Astrocyte (in vitro differentiated cells and primary cell): ENCODE measurements at regions not wholly inside any gene's neighbourhood (a gene's known extent, or its start where the extent isn't known, plus 50 kb on each side); places are given as distances from the start of the nearest gene placed in this dataset.

Experiments used
- DNase-seq: peaks from one replicate; pipeline ENCODE4 v3.0.0-alpha.2; 2010; ENCODE audit warnings: low read depth
- FAIRE-seq: peaks from 2 replicates; lab custom pipeline; 2011; peaks lifted over from hg19 to GRCh38; lab: Jason Lieb, UNC
- H2AFZ ChIP-seq: 2 replicates; pipeline ENCODE4 v1.6.0; 2012; ENCODE audit warnings: low read depth, low read length, inconsistent platforms
- H3K27ac ChIP-seq: 2 replicates; pipeline ENCODE4 v1.5.1; 2011; ENCODE audit warnings: low read depth, low read length, inconsistent platforms
- H3K27me3 ChIP-seq: 2 replicates; pipeline ENCODE4 v1.6.0; 2011; ENCODE audit warnings: low read length, inconsistent platforms; ENCODE audit not compliant: insufficient read depth
- H3K36me3 ChIP-seq: 2 replicates; pipeline ENCODE4 v1.5.1; 2011; ENCODE audit warnings: low read length, inconsistent platforms; ENCODE audit not compliant: insufficient read depth
- H3K4me1 ChIP-seq: 2 replicates; pipeline ENCODE4 v1.5.1; 2011; ENCODE audit warnings: low read length, inconsistent platforms; ENCODE audit not compliant: insufficient read depth
- H3K4me2 ChIP-seq: 2 replicates; pipeline ENCODE4 v1.6.0; 2012; ENCODE audit warnings: low read length, inconsistent platforms
- H3K4me3 ChIP-seq: 2 replicates; pipeline ENCODE4 v1.5.1; 2011; ENCODE audit warnings: low read depth, mild to moderate bottlenecking, low read length, inconsistent platforms; ENCODE audit not compliant: insufficient read depth
- H3K79me2 ChIP-seq: 2 replicates; pipeline ENCODE4 v1.6.0; 2012; ENCODE audit warnings: mild to moderate bottlenecking, low read length, inconsistent platforms; ENCODE audit not compliant: insufficient read depth
- H3K9ac ChIP-seq: 2 replicates; pipeline ENCODE4 v1.6.0; 2012; ENCODE audit warnings: mild to moderate bottlenecking, low read length, inconsistent platforms
- H3K9me3 ChIP-seq: 2 replicates; pipeline ENCODE4 v1.5.1; 2012; ENCODE audit warnings: low read depth, mild to moderate bottlenecking, low read length, inconsistent platforms; ENCODE audit not compliant: insufficient read depth
- H4K20me1 ChIP-seq: 2 replicates; pipeline ENCODE4 v1.6.0; 2012; ENCODE audit warnings: low read length, inconsistent platforms; ENCODE audit not compliant: insufficient read depth
- H3K27ac Mint-ChIP-seq: one replicate; pipeline ENCODE4 v1.8.0; 2021; ENCODE audit warnings: mild to moderate bottlenecking, mixed read lengths; ENCODE audit not compliant: unreplicated experiment
- H3K27me3 Mint-ChIP-seq: one replicate; pipeline ENCODE4 v1.8.0; 2021; ENCODE audit warnings: low read depth, mixed read lengths; ENCODE audit not compliant: unreplicated experiment
- H3K36me3 Mint-ChIP-seq: one replicate; pipeline ENCODE4 v1.8.0; 2021; ENCODE audit warnings: low read depth, mixed read lengths; ENCODE audit not compliant: unreplicated experiment
- H3K4me1 Mint-ChIP-seq: one replicate; pipeline ENCODE4 v1.8.0; 2021; ENCODE audit warnings: low read depth, mixed read lengths; ENCODE audit not compliant: unreplicated experiment
- H3K4me3 Mint-ChIP-seq: one replicate; pipeline ENCODE4 v1.8.0; 2021; ENCODE audit warnings: mild to moderate bottlenecking, moderate library complexity, mixed read lengths; ENCODE audit not compliant: unreplicated experiment
- H3K9me3 Mint-ChIP-seq: one replicate; pipeline ENCODE4 v1.8.0; 2021; ENCODE audit warnings: mild to moderate bottlenecking, mixed read lengths; ENCODE audit not compliant: unreplicated experiment
- CTCF ChIP-seq: IDR thresholded peaks from 2 replicates; pipeline ENCODE4 v1.5.1; 2011; ENCODE audit warnings: low read depth, mild to moderate bottlenecking, inconsistent platforms, low read length, moderate library complexity; ENCODE audit not compliant: insufficient read depth
- EZH2 ChIP-seq: IDR thresholded peaks from 2 replicates; pipeline ENCODE4 v1.6.1; 2012; ENCODE audit warnings: mild to moderate bottlenecking, low read length, inconsistent platforms; ENCODE audit not compliant: insufficient read depth

- H3K4me1 Mint-ChIP-seq, result peaks cover 5% of the 10 kb centered on the region
- H3K9me3 Mint-ChIP-seq, result peaks cover 6% of the 10 kb centered on the region
- H3K27ac ChIP-seq, result no peak overlapping the region
- peak; percentile 57 for TF ChIP-seq CTCF
- no peak for TF ChIP-seq EZH2
- H2AFZ ChIP-seq, result no peak overlapping the region
- no peaks in the 10 kb centered on the region for H4K20me1 ChIP-seq
- H3K4me3 Mint-ChIP-seq, result no peak overlapping the region
- no peaks in the 10 kb centered on the region for H3K4me1 ChIP-seq
- H3K36me3 Mint-ChIP-seq, result peaks cover 3% of the 10 kb centered on the region
- no peak overlapping the region for H3K4me2 ChIP-seq
- peak overlapping the region; percentile 2 for H3K27ac Mint-ChIP-seq
- no peaks in the 10 kb centered on the region for H3K79me2 ChIP-seq
- H3K27me3 ChIP-seq, result peaks cover 51% of the 10 kb centered on the region
- H3K9me3 ChIP-seq, result no peaks in the 10 kb centered on the region
- no peak overlapping the region for H3K4me3 ChIP-seq
- FAIRE-seq, result no peak
- no peak overlapping the region for H3K9ac ChIP-seq
- DNase-seq, result peak; percentile 46
- H3K36me3 ChIP-seq, result no peaks in the 10 kb centered on the region
- peaks cover 95% of the 10 kb centered on the region for H3K27me3 Mint-ChIP-seq
These were observed 296.3 kb downstream of the UACA start for GRCh38 chr15:70466895-70467529.

GRCh38 chr15:70466305-70466704 is 297.1 kb downstream of the UACA start:
- Mint-ChIP-seq H3K36me3 (peaks cover 3% of the 10 kb centered on the region), H3K27me3 (peaks cover 95% of the 10 kb centered on the region), H3K4me3 (no peak overlapping the region), H3K4me1 (peaks cover 5% of the 10 kb centered on the region), H3K27ac (no peak overlapping the region), H3K9me3 (peaks cover 6% of the 10 kb centered on the region)
- DNase-seq, result no peak
- no peaks in the 10 kb centered on the region for H3K36me3 ChIP-seq
- no peak overlapping the region for H3K4me2 ChIP-seq
- H4K20me1 ChIP-seq, result no peaks in the 10 kb centered on the region
- no peaks in the 10 kb centered on the region for H3K9me3 ChIP-seq
- H3K79me2 ChIP-seq, result no peaks in the 10 kb centered on the region
- H2AFZ ChIP-seq, result no peak overlapping the region
- no peak overlapping the region for H3K4me3 ChIP-seq
- no peak overlapping the region for H3K9ac ChIP-seq
- H3K27ac ChIP-seq, result no peak overlapping the region
- no peaks in the 10 kb centered on the region for H3K4me1 ChIP-seq
- peaks cover 54% of the 10 kb centered on the region for H3K27me3 ChIP-seq
- TF ChIP-seq EZH2 (no peak), CTCF (no peak)
- FAIRE-seq, result no peak

- peaks cover 6% of the 10 kb centered on the region for H3K9me3 Mint-ChIP-seq
- Histone ChIP-seq H3K9me3 (no peaks in the 10 kb centered on the region), H3K79me2 (no peaks in the 10 kb centered on the region), H3K27me3 (peaks cover 53% of the 10 kb centered on the region), H3K4me3 (no peak overlapping the region), H3K9ac (no peak overlapping the region), H3K27ac (no peak overlapping the region), H2AFZ (no peak overlapping the region), H4K20me1 (no peaks in the 10 kb centered on the region), H3K36me3 (no peaks in the 10 kb centered on the region), H3K4me2 (no peak overlapping the region), H3K4me1 (no peaks in the 10 kb centered on the region)
- H3K36me3 Mint-ChIP-seq, result peaks cover 3% of the 10 kb centered on the region
- H3K27me3 Mint-ChIP-seq, result peaks cover 96% of the 10 kb centered on the region
- FAIRE-seq (no peak), DNase-seq (no peak)
- no peak overlapping the region for H3K4me3 Mint-ChIP-seq
- TF ChIP-seq EZH2 (no peak), CTCF (no peak)
- no peak overlapping the region for H3K27ac Mint-ChIP-seq
- H3K4me1 Mint-ChIP-seq, result peaks cover 5% of the 10 kb centered on the region
These were observed 297.5 kb downstream of the UACA start for GRCh38 chr15:70465812-70466211.
